HG03045 (cell line): ENCODE measurements at regions not wholly inside any gene's neighbourhood (a gene's known extent, or its start where the extent isn't known, plus 50 kb on each side); places are given as distances from the start of the nearest gene placed in this dataset.
"Not testable (repeated sequence)": the region's sequence is repeated elsewhere in the genome, so short reads cannot be mapped to it uniquely, and the experiment has no call there.

Experiments used
- ATAC-seq: cut with Tn5 transposase; IDR thresholded peaks from one replicate; pipeline ENCODE4 v1.9.1; 2021; ENCODE audit warnings: mild to moderate bottlenecking, moderate library complexity; ENCODE audit not compliant: unreplicated experiment

GRCh38 chr17:77794846-77795245 lies 163.7 kb upstream of the TNRC6C start:
- ATAC-seq = no peak

GRCh38 chr17:77795685-77796084 lies 162.8 kb upstream of the TNRC6C start:
- ATAC-seq = no peak

- no peak for ATAC-seq
Observed at GRCh38 chr17:77796176-77796860, 162.2 kb upstream of the TNRC6C start.

- ATAC-seq = no peak
Observed at GRCh38 chr17:77798031-77798430, 160.5 kb upstream of the TNRC6C start.

GRCh38 chr17:77798481-77798880 lies 160.0 kb upstream of the TNRC6C start:
- ATAC-seq = no peak

- ATAC-seq = no peak
Observed at GRCh38 chr17:77800816-77801215, 157.7 kb upstream of the TNRC6C start.

GRCh38 chr17:77801545-77802332 lies 156.8 kb upstream of the TNRC6C start:
- no peak for ATAC-seq

GRCh38 chr17:77802333-77802615 lies 156.2 kb upstream of the TNRC6C start:
- no peak for ATAC-seq

- ATAC-seq = no peak
Observed at GRCh38 chr17:77802811-77803220, 155.7 kb upstream of the TNRC6C start.

- no peak for ATAC-seq
Observed at GRCh38 chr17:77803726-77804125, 154.8 kb upstream of the TNRC6C start.

- no peak for ATAC-seq
Observed at GRCh38 chr17:77804796-77805426, 153.6 kb upstream of the TNRC6C start.

GRCh38 chr17:77805970-77806369 lies 152.5 kb upstream of the TNRC6C start:
- ATAC-seq = not testable (repeated sequence)

- ATAC-seq = no peak
Observed at GRCh38 chr17:77807051-77807745, 151.3 kb upstream of the TNRC6C start.

- ATAC-seq = no peak
Observed at GRCh38 chr17:77807746-77808441, 150.6 kb upstream of the TNRC6C start.

- ATAC-seq = no peak
Observed at GRCh38 chr17:77808686-77809425, 149.6 kb upstream of the TNRC6C start.

- no peak for ATAC-seq
Observed at GRCh38 chr17:77809814-77810213, 148.7 kb upstream of the TNRC6C start.

- no peak for ATAC-seq
Observed at GRCh38 chr17:77810536-77810935, 148.0 kb upstream of the TNRC6C start.

- ATAC-seq = no peak
Observed at GRCh38 chr17:77811521-77811920, 147.0 kb upstream of the TNRC6C start.

- no peak for ATAC-seq
Observed at GRCh38 chr17:77814091-77814772, 144.3 kb upstream of the TNRC6C start.
